Osteocyte (in vitro differentiated cells): ENCODE measurements at regions not wholly inside any gene's neighbourhood (a gene's known extent, or its start where the extent isn't known, plus 50 kb on each side); places are given as distances from the start of the nearest gene placed in this dataset.

Experiments
- DNase-seq: peaks from one replicate; pipeline ENCODE4 v3.0.0; 2021; ENCODE audit warnings: mixed read lengths; ENCODE audit not compliant: unreplicated experiment; ENCODE audit errors: extremely low spot score
- H3K27ac Mint-ChIP-seq: one replicate; pipeline ENCODE4 v1.8.0; 2021; ENCODE audit warnings: mild to moderate bottlenecking, mixed read lengths; ENCODE audit not compliant: unreplicated experiment
- H3K27me3 Mint-ChIP-seq: one replicate; pipeline ENCODE4 v1.8.0; 2021; ENCODE audit warnings: mixed read lengths; ENCODE audit not compliant: unreplicated experiment
- H3K36me3 Mint-ChIP-seq: one replicate; pipeline ENCODE4 v1.8.0; 2021; ENCODE audit warnings: mixed read lengths; ENCODE audit not compliant: unreplicated experiment
- H3K4me1 Mint-ChIP-seq: one replicate; pipeline ENCODE4 v1.8.0; 2021; ENCODE audit warnings: mixed read lengths; ENCODE audit not compliant: unreplicated experiment
- H3K4me3 Mint-ChIP-seq: one replicate; pipeline ENCODE4 v1.8.0; 2021; ENCODE audit warnings: mild to moderate bottlenecking, moderate library complexity, mixed read lengths; ENCODE audit not compliant: unreplicated experiment
- H3K9me3 Mint-ChIP-seq: one replicate; pipeline ENCODE4 v1.8.0; 2021; ENCODE audit warnings: mixed read lengths; ENCODE audit not compliant: unreplicated experiment
- CTCF ChIP-seq: fragments of 200-600 bp; sonication (generic); IDR thresholded peaks from 2 replicates; pipeline ENCODE4 v1.5.0; 2021; ENCODE audit warnings: antibody characterized with exemption, mild to moderate bottlenecking, moderate library complexity

GRCh38 chr3:161821591-161821990 lies 325.0 kb downstream of the OTOL1 start:
- Mint-ChIP-seq H3K27me3 (peaks cover 12% of the 10 kb centered on the region), H3K36me3 (no peaks in the 10 kb centered on the region), H3K4me3 (no peak overlapping the region), H3K27ac (no peak overlapping the region), H3K4me1 (no peaks in the 10 kb centered on the region), H3K9me3 (no peaks in the 10 kb centered on the region)
- no peak for TF ChIP-seq CTCF
- no peak for DNase-seq

- no peak for TF ChIP-seq CTCF
- no peaks in the 10 kb centered on the region for H3K9me3 Mint-ChIP-seq
- no peaks in the 10 kb centered on the region for H3K36me3 Mint-ChIP-seq
- H3K27me3 Mint-ChIP-seq: peaks cover 12% of the 10 kb centered on the region
- no peak overlapping the region for H3K4me3 Mint-ChIP-seq
- no peak overlapping the region for H3K27ac Mint-ChIP-seq
- no peaks in the 10 kb centered on the region for H3K4me1 Mint-ChIP-seq
- no peak for DNase-seq
These were observed 325.7 kb downstream of the OTOL1 start for GRCh38 chr3:161822291-161822690.

- H3K27me3 Mint-ChIP-seq: peaks cover 12% of the 10 kb centered on the region
- H3K36me3 Mint-ChIP-seq: no peaks in the 10 kb centered on the region
- TF ChIP-seq CTCF: no peak
- no peaks in the 10 kb centered on the region for H3K4me1 Mint-ChIP-seq
- DNase-seq: no peak
- H3K4me3 Mint-ChIP-seq: no peak overlapping the region
- no peaks in the 10 kb centered on the region for H3K9me3 Mint-ChIP-seq
- no peak overlapping the region for H3K27ac Mint-ChIP-seq
These were observed 327.3 kb downstream of the OTOL1 start for GRCh38 chr3:161823910-161824309.

- TF ChIP-seq CTCF: no peak
- H3K36me3 Mint-ChIP-seq: no peaks in the 10 kb centered on the region
- H3K27me3 Mint-ChIP-seq: no peaks in the 10 kb centered on the region
- H3K9me3 Mint-ChIP-seq: no peaks in the 10 kb centered on the region
- H3K4me3 Mint-ChIP-seq: no peak overlapping the region
- DNase-seq: no peak
- no peaks in the 10 kb centered on the region for H3K4me1 Mint-ChIP-seq
- H3K27ac Mint-ChIP-seq: no peak overlapping the region
These were observed 341.4 kb downstream of the OTOL1 start for GRCh38 chr3:161838021-161838420.

GRCh38 chr3:161848376-161848775 lies 351.8 kb downstream of the OTOL1 start:
- H3K4me1 Mint-ChIP-seq: peaks cover 2% of the 10 kb centered on the region
- TF ChIP-seq CTCF: no peak
- no peaks in the 10 kb centered on the region for H3K27me3 Mint-ChIP-seq
- H3K4me3 Mint-ChIP-seq: no peak overlapping the region
- no peaks in the 10 kb centered on the region for H3K36me3 Mint-ChIP-seq
- no peak for DNase-seq
- no peak overlapping the region for H3K27ac Mint-ChIP-seq
- no peaks in the 10 kb centered on the region for H3K9me3 Mint-ChIP-seq
